ENCODE measurements at regions not wholly inside any gene's neighbourhood (a gene's known extent, or its start where the extent isn't known, plus 50 kb on each side); places are given as distances from the start of the nearest gene placed in this dataset.

DNA sequence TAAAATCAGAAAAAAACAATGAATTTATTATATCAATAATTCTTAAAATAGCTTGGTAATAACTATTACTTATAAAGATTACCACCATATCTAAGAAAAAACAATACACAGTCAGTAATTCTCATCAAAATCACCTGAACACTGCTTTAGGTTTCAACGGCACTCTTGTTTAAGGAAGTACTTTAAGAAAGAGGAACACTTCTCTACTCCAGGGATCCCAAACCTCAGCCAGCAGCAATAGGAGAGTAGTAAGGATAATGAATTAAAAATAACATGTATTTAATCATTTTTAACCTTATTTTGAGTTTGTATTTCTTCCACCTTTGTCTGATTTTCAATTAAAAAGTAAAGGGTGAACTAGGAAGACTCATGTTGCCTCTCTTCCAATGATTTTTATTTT lies 494.0 kb upstream of the NR2F2 start:
- ATAC-seq (no peak), DNase-seq (ENCODE audit: low spot score) (no peak)
- ChIA-PET POLR2A (no interaction called here), CTCF (no interaction called here)
- peaks cover 3% of the 10 kb centered on the region; the same call in 1 of the 2 replicates for H3K36me3 Mint-ChIP-seq
- no peak overlapping the region for H3K4me3 Mint-ChIP-seq
- TF ChIP-seq RORB (CRISPR knock-in tag; IDR thresholded peaks at IDR 0.05), result no peak
- TF ChIP-seq ZNF416 (CRISPR knock-in tag; IDR thresholded peaks at IDR 0.05), result no peak
- TF ChIP-seq, protein P1, sequence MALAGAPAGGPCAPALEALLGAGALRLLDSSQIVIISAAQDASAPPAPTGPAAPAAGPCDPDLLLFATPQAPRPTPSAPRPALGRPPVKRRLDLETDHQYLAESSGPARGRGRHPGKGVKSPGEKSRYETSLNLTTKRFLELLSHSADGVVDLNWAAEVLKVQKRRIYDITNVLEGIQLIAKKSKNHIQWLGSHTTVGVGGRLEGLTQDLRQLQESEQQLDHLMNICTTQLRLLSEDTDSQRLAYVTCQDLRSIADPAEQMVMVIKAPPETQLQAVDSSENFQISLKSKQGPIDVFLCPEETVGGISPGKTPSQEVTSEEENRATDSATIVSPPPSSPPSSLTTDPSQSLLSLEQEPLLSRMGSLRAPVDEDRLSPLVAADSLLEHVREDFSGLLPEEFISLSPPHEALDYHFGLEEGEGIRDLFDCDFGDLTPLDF (CRISPR knock-in tag; IDR thresholded peaks at IDR 0.05), result no peak
- TF ChIP-seq, protein P2, sequence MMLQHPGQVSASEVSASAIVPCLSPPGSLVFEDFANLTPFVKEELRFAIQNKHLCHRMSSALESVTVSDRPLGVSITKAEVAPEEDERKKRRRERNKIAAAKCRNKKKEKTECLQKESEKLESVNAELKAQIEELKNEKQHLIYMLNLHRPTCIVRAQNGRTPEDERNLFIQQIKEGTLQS (CRISPR knock-in tag; conservative IDR thresholded peaks at IDR 0.05), result no peak
- TF ChIP-seq, protein P3, sequence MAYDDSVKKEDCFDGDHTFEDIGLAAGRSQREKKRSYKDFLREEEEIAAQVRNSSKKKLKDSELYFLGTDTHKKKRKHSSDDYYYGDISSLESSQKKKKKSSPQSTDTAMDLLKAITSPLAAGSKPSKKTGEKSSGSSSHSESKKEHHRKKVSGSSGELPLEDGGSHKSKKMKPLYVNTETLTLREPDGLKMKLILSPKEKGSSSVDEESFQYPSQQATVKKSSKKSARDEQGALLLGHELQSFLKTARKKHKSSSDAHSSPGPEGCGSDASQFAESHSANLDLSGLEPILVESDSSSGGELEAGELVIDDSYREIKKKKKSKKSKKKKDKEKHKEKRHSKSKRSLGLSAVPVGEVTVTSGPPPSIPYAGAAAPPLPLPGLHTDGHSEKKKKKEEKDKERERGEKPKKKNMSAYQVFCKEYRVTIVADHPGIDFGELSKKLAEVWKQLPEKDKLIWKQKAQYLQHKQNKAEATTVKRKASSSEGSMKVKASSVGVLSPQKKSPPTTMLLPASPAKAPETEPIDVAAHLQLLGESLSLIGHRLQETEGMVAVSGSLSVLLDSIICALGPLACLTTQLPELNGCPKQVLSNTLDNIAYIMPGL (CRISPR knock-in tag; IDR thresholded peaks at IDR 0.05), result no peak
- TF ChIP-seq ZNF138 (CRISPR knock-in tag; conservative IDR thresholded peaks at IDR 0.05), result no peak
- TF ChIP-seq, protein P4, sequence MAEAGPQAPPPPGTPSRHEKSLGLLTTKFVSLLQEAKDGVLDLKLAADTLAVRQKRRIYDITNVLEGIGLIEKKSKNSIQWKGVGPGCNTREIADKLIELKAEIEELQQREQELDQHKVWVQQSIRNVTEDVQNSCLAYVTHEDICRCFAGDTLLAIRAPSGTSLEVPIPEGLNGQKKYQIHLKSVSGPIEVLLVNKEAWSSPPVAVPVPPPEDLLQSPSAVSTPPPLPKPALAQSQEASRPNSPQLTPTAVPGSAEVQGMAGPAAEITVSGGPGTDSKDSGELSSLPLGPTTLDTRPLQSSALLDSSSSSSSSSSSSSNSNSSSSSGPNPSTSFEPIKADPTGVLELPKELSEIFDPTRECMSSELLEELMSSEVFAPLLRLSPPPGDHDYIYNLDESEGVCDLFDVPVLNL (CRISPR knock-in tag; IDR thresholded peaks at IDR 0.05; ENCODE audit: borderline replicate concordance, low read depth), result no peak
- TF ChIP-seq, protein P5, sequence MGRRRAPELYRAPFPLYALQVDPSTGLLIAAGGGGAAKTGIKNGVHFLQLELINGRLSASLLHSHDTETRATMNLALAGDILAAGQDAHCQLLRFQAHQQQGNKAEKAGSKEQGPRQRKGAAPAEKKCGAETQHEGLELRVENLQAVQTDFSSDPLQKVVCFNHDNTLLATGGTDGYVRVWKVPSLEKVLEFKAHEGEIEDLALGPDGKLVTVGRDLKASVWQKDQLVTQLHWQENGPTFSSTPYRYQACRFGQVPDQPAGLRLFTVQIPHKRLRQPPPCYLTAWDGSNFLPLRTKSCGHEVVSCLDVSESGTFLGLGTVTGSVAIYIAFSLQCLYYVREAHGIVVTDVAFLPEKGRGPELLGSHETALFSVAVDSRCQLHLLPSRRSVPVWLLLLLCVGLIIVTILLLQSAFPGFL (CRISPR knock-in tag; IDR thresholded peaks at IDR 0.05; ENCODE audit: borderline replicate concordance), result no peak
- no peak for TF ChIP-seq IRF2 (CRISPR knock-in tag; IDR thresholded peaks at IDR 0.05; ENCODE audit: borderline replicate concordance, low read depth)
- no peak for TF ChIP-seq GRHL2 (CRISPR knock-in tag; IDR thresholded peaks at IDR 0.05; ENCODE audit: insufficient replicate concordance, severe bottlenecking)
- TF ChIP-seq, protein P6, sequence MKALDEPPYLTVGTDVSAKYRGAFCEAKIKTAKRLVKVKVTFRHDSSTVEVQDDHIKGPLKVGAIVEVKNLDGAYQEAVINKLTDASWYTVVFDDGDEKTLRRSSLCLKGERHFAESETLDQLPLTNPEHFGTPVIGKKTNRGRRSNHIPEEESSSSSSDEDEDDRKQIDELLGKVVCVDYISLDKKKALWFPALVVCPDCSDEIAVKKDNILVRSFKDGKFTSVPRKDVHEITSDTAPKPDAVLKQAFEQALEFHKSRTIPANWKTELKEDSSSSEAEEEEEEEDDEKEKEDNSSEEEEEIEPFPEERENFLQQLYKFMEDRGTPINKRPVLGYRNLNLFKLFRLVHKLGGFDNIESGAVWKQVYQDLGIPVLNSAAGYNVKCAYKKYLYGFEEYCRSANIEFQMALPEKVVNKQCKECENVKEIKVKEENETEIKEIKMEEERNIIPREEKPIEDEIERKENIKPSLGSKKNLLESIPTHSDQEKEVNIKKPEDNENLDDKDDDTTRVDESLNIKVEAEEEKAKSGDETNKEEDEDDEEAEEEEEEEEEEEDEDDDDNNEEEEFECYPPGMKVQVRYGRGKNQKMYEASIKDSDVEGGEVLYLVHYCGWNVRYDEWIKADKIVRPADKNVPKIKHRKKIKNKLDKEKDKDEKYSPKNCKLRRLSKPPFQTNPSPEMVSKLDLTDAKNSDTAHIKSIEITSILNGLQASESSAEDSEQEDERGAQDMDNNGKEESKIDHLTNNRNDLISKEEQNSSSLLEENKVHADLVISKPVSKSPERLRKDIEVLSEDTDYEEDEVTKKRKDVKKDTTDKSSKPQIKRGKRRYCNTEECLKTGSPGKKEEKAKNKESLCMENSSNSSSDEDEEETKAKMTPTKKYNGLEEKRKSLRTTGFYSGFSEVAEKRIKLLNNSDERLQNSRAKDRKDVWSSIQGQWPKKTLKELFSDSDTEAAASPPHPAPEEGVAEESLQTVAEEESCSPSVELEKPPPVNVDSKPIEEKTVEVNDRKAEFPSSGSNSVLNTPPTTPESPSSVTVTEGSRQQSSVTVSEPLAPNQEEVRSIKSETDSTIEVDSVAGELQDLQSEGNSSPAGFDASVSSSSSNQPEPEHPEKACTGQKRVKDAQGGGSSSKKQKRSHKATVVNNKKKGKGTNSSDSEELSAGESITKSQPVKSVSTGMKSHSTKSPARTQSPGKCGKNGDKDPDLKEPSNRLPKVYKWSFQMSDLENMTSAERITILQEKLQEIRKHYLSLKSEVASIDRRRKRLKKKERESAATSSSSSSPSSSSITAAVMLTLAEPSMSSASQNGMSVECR (CRISPR knock-in tag; IDR thresholded peaks at IDR 0.05; ENCODE audit: borderline replicate concordance), result no peak
- no peak for TF ChIP-seq ZNF263 (CRISPR knock-in tag; IDR thresholded peaks at IDR 0.05; ENCODE audit: low read depth)
- TF ChIP-seq CBFB (CRISPR knock-in tag; IDR thresholded peaks at IDR 0.05; ENCODE audit: low read depth), result no peak
- no peak for TF ChIP-seq FOXK1 (CRISPR knock-in tag; IDR thresholded peaks at IDR 0.05)
- TF ChIP-seq, protein P7, sequence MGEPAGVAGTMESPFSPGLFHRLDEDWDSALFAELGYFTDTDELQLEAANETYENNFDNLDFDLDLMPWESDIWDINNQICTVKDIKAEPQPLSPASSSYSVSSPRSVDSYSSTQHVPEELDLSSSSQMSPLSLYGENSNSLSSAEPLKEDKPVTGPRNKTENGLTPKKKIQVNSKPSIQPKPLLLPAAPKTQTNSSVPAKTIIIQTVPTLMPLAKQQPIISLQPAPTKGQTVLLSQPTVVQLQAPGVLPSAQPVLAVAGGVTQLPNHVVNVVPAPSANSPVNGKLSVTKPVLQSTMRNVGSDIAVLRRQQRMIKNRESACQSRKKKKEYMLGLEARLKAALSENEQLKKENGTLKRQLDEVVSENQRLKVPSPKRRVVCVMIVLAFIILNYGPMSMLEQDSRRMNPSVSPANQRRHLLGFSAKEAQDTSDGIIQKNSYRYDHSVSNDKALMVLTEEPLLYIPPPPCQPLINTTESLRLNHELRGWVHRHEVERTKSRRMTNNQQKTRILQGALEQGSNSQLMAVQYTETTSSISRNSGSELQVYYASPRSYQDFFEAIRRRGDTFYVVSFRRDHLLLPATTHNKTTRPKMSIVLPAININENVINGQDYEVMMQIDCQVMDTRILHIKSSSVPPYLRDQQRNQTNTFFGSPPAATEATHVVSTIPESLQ (CRISPR knock-in tag; IDR thresholded peaks at IDR 0.05), result no peak
- no peak for TF ChIP-seq ZNF219 (CRISPR knock-in tag; IDR thresholded peaks at IDR 0.05; ENCODE audit: borderline replicate concordance)
- TF ChIP-seq, protein P8, sequence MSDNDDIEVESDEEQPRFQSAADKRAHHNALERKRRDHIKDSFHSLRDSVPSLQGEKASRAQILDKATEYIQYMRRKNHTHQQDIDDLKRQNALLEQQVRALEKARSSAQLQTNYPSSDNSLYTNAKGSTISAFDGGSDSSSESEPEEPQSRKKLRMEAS (CRISPR knock-in tag; IDR thresholded peaks at IDR 0.05), result no peak
- TF ChIP-seq ZNF423 (CRISPR knock-in tag; IDR thresholded peaks at IDR 0.05), result no peak
- TF ChIP-seq CREB1 (CRISPR knock-in tag; IDR thresholded peaks at IDR 0.05), result no peak
- H3K4me1 Mint-ChIP-seq, result peaks cover 26% of the 10 kb centered on the region
- peaks cover 6% of the 10 kb centered on the region; the same call in 1 of the 2 replicates for H3K9me3 Mint-ChIP-seq
- no peak overlapping the region for H3K27ac Mint-ChIP-seq
- peaks cover 8% of the 10 kb centered on the region; the same call in 1 of the 2 replicates for H3K27me3 Mint-ChIP-seq (ENCODE audit: low read depth)
